NCI-H128 (cell line): ENCODE measurements at regions not wholly inside any gene's neighbourhood (a gene's known extent, or its start where the extent isn't known, plus 50 kb on each side); places are given as distances from the start of the nearest gene placed in this dataset.
"Not testable (repeated sequence)": the region's sequence is repeated elsewhere in the genome, so short reads cannot be mapped to it uniquely, and the experiment has no call there.

Experiments used
- DNase-seq: peaks from one replicate; lab custom pipeline; 2025; ENCODE audit not compliant: unreplicated experiment; lab: John Stamatoyannopoulos, UW

GRCh38 chr12:73185403-73185802 lies 913.2 kb downstream of the TRHDE start:
- DNase-seq: no peak

DNA sequence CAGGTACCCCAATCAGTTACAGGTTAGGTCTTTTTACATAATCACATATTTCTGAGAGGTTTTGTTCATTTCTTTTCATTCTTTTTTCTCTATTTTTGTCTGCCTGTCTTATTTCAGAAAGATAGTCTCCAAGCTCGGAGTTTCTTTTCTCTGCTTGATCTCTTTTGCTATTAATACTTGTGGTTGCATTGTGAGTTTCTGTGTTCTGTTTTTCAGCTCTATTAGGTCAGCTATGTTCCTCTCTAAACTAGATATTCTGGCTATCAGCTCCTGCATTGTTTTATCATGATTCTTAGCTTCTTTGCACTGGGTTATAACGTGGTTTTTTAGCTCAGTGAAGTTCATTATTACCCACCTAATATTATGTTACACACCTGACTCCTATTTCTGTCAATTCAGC lies 914.1 kb downstream of the TRHDE start:
- no peak for DNase-seq

DNA sequence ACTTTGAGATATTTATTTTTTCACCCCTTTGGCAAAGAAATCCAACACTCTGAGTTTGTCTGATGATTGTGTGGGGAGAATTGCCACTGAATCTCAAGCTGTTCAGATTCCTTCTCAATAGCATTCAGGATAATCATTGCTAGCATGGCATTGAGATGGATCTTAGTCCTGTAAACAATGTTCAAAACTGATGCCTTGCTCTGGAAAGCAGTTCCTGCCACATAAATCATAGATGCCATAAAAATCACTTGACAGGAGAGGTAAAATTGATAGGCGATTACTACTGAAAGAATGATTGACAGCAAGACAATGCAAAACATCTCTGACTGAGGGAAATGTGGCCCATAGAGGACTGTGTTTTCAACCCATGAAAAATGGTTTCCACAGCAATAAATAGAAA lies 915.6 kb downstream of the TRHDE start:
- no peak for DNase-seq

DNA sequence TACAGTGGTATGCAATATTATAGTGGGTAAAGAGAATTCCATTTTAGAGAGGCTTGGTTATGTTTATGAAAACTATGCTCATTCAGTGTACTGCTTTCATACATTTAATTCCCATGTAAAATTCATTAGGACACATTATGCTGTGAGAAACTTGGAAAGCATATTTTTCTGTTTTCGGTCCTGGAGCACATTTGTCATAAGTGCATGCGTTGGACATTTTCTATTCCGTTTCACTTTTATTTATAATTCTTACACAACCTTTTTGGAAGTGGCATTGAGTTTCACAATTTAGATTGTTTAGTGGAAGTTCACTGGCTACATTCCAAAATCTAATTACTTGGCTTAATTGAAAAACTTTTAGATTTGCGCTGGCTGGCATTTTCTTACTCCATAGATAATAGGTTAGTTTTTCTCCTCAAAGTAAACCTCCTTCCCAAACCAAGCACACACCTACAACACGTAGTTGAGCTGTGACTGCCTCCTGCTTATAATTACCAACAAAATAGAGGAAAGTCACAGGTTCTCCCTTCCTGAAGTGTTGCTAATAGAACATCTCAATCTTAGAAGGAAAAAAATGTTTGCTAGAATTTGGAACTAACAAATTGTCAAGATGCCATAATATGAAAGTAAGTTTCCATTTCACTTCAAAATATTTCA lies 938.5 kb downstream of the TRHDE start:
- DNase-seq: no peak

DNA sequence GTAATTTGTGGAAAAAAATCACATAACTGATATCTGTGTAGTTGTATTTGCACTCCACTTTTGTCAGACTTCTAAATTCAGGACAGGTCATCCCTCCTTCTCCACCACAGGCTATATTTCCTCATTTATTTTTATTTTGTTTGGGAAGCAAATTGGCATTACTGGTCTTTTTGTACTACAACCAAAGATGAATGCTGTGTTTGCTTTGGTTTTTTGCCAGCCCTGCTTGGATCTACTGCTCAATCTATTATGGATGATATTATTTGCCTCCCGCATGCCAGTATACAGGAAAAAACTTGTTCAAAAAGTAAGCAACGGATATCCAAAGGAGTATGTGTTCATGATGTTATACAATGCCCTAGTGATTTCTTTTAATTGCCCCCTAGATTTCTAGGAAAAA lies 948.8 kb downstream of the TRHDE start:
- DNase-seq: no peak

- no peak for DNase-seq
Measured at GRCh38 chr12:73221398-73221797, 949.2 kb downstream of the TRHDE start.

- DNase-seq: no peak
Measured at GRCh38 chr12:73221836-73222235, 949.7 kb downstream of the TRHDE start.

DNA sequence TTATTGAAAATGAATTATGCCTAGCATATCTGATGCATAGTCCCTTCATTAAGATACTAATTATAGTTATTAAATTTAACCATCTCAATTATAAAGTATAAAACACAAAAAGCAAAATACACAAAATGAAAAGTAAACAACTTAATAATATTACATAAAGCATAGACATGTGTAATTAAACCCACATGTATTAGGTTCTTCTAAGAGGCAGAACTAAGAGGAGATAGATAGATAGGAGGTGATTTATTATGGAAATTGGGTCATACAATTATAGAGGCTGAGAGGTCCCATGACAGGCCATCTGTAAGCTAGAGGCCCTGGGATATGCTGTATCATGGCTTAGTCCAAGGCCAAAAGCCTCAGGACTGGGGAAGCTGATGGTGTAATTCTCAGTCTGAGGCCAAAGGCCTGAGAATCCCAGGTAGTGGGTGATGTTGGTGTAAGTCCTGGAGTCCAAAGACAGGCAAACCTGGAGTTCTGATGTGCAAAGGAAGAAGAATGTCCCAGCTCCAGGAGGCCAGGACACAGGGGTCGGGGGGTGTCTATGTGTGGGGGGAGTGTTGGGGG lies 953.3 kb downstream of the TRHDE start:
- DNase-seq: no peak

GRCh38 chr12:73225941-73226340 lies 953.8 kb downstream of the TRHDE start:
- no peak for DNase-seq

DNA sequence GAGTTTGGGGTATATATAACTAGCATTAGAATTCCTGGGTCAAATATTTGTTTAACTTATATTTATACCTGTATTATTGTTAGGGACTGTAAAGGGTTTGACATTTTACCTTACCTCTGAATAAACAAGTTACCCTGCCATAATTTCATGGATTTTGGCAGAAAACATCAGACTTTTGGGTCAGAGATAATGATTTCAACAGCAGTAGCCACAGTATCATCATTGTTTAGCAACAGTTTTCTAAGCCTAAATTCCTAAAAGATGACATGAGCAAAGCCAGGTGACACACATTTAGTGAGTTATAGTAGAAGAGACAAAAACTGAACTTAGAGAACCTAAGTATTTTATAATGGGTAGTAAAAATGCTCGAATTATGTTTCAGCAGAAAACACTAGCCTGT lies 954.4 kb downstream of the TRHDE start:
- no peak for DNase-seq

DNA sequence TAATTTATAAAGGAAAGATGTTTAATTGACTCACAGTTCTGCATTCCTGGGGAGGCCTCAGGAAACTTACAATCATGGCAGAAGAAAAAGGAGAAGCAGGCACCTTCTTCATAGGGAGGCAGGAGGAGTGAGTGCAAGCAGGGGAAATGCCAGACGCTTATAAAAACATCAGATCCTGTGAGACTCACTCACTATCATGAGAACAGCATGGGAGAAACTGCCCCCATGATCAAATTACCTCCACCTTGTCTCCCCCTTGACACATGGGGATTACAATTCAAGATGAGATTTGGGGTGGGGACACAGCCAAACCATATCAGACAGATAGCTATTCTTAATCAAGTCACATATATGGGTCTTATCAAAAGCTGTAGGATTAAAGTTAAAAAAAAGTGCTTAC lies 956.7 kb downstream of the TRHDE start:
- not testable (repeated sequence) for DNase-seq

GRCh38 chr12:73235387-73235786 lies 963.2 kb downstream of the TRHDE start:
- no peak for DNase-seq

- no peak for DNase-seq
Measured at GRCh38 chr12:73240110-73240509, 967.9 kb downstream of the TRHDE start.

GRCh38 chr12:73262788-73263381 lies 990.7 kb downstream of the TRHDE start:
- DNase-seq: no peak

GRCh38 chr12:73266206-73266605 lies 994.0 kb downstream of the TRHDE start:
- DNase-seq: no peak

- DNase-seq: no peak
Measured at GRCh38 chr12:73274976-73275375, 1002.8 kb downstream of the TRHDE start.

DNA sequence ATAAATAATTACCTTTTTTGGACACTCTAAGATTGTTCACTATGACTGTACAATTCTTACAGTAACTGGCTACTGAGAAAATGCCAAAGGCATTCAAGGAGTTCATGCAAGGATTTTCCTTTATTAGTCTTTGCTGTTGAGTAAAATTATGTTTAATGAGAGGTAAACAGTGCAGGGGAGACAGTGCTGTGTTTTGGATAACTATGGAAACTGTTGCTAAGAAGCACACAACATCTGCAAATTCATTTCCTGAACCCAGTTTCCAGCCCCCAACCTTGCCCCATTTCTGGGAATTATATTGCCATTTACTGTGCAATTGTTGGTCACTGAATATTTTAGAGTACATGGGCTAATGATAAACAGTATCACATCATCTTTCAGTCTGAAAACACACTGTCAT lies 1005.8 kb downstream of the TRHDE start:
- DNase-seq: no peak

GRCh38 chr12:73301530-73301929 lies 1029.4 kb downstream of the TRHDE start:
- DNase-seq: no peak

DNA sequence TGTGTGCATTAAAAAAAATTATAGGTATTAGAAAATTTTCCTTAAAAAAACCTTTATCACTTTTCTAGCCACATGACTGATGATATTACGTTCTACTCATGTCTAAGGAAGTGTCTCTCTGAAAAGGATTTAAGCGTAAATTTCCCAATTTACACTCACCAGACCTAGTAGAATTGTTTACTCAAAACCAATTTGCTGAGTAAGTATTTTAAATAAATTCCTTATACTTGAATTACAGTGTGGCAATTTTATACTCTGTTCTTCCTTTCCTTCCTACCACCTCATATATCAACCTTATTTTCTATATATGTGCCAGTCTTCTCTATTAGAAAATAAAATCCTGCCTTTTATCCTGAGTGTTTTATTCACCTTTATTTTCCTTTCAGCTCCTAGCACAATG lies 1035.1 kb downstream of the TRHDE start:
- no peak for DNase-seq

DNA sequence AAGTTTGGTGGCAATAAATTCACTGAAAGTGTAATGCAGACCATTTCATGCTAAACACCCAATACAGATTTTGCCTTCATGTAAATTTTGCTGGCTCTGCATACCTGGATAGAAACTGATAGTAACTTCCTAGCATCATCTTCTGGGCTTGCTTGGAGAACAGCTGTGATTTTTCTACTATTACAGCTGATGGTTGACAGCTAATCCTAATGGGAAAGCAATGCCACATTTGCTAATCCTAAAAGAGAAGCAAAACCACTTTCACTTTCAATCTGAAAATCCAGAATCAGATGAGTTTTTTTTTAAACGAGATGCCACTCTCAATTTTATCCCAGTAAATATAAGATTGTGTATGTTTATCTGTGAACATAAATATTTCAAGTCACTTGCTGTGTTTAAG lies 1035.9 kb downstream of the TRHDE start:
- DNase-seq: no peak

DNA sequence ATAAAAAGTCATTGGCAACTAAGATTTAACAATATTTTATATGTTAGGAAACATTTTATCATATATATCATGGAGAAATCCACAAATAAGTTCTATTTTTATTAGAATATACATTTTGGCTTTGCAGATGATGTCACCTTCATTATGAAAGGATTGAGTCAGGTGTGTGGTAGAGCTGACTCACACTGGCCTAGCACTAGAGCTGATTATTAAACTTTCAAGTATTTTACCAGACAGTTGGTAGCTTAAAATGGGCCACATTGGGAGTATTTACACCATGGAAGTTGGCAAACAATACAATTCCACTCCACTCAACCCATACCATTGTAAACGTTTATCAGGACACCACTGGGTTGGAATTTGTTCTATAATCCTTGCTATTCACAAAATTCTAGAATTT lies 1036.6 kb downstream of the TRHDE start:
- no peak for DNase-seq

- DNase-seq: no peak
Measured at GRCh38 chr12:73321319-73321718, 1049.1 kb downstream of the TRHDE start.

GRCh38 chr12:73321776-73322175 lies 1049.6 kb downstream of the TRHDE start:
- no peak for DNase-seq
